ENCODE measurements at regions not wholly inside any gene's neighbourhood (a gene's known extent, or its start where the extent isn't known, plus 50 kb on each side); places are given as distances from the start of the nearest gene placed in this dataset.

- TF ChIP-seq CTCF (IDR thresholded peaks at IDR 0.05; ENCODE audit: extremely low read depth, low read depth, low read length): no peak
- Histone ChIP-seq H2AFZ (ENCODE audit: low read length) (no peak overlapping the region), H3K27me3 (ENCODE audit: insufficient read depth, low read length) (peaks cover 9% of the 10 kb centered on the region), H3K27ac (ENCODE audit: low read depth, low read length) (no peak overlapping the region), H3K9me3 (ENCODE audit: low read depth, low read length) (no peaks in the 10 kb centered on the region), H3K4me1 (ENCODE audit: insufficient read depth, low read length) (peaks cover 4% of the 10 kb centered on the region), H3K4me3 (ENCODE audit: insufficient read depth, low read length) (no peak overlapping the region), H4K20me1 (ENCODE audit: insufficient read depth, low read length) (no peaks in the 10 kb centered on the region), H3K79me2 (ENCODE audit: insufficient read depth, low read length) (no peaks in the 10 kb centered on the region), H3K4me2 (ENCODE audit: insufficient read depth, low read length) (no peak overlapping the region), H3K36me3 (ENCODE audit: insufficient read depth, low read length) (no peaks in the 10 kb centered on the region)
- DNase-seq (ENCODE audit: insufficient read length, low spot score, missing footprints): no peak
Observed at GRCh38 chr13:24071016-24071415, 89.5 kb upstream of the SPATA13 start.

GRCh38 chr13:24071423-24072075 is 89.0 kb upstream of the SPATA13 start:
- Histone ChIP-seq H3K36me3 (ENCODE audit: insufficient read depth, low read length) (no peaks in the 10 kb centered on the region), H3K4me3 (ENCODE audit: insufficient read depth, low read length) (no peak overlapping the region), H3K9me3 (ENCODE audit: low read depth, low read length) (no peaks in the 10 kb centered on the region), H3K4me2 (ENCODE audit: insufficient read depth, low read length) (no peak overlapping the region), H3K4me1 (ENCODE audit: insufficient read depth, low read length) (peaks cover 4% of the 10 kb centered on the region), H3K79me2 (ENCODE audit: insufficient read depth, low read length) (no peaks in the 10 kb centered on the region), H3K27me3 (ENCODE audit: insufficient read depth, low read length) (peaks cover 9% of the 10 kb centered on the region), H4K20me1 (ENCODE audit: insufficient read depth, low read length) (no peaks in the 10 kb centered on the region), H3K27ac (ENCODE audit: low read depth, low read length) (no peak overlapping the region), H2AFZ (ENCODE audit: low read length) (no peak overlapping the region)
- no peak for TF ChIP-seq CTCF (IDR thresholded peaks at IDR 0.05; ENCODE audit: extremely low read depth, low read depth, low read length)
- DNase-seq (ENCODE audit: insufficient read length, low spot score, missing footprints): peak; percentile 85

GRCh38 chr13:24073657-24074056 is 86.9 kb upstream of the SPATA13 start:
- Histone ChIP-seq H3K27ac (ENCODE audit: low read depth, low read length) (no peak overlapping the region), H3K27me3 (ENCODE audit: insufficient read depth, low read length) (peaks cover 5% of the 10 kb centered on the region)

GRCh38 chr13:24074678-24075077 is 85.8 kb upstream of the SPATA13 start:
- no peak overlapping the region for H2AFZ ChIP-seq (ENCODE audit: low read length)
- no peak for TF ChIP-seq CTCF (IDR thresholded peaks at IDR 0.05; ENCODE audit: extremely low read depth, low read depth, low read length)

More at GRCh38 chr13:24073657-24074056, 86.9 kb upstream of the SPATA13 start:
- Histone ChIP-seq H3K4me3 (ENCODE audit: insufficient read depth, low read length) (no peak overlapping the region), H3K9me3 (ENCODE audit: low read depth, low read length) (no peaks in the 10 kb centered on the region), H2AFZ (ENCODE audit: low read length) (no peak overlapping the region), H4K20me1 (ENCODE audit: insufficient read depth, low read length) (no peaks in the 10 kb centered on the region), H3K4me2 (ENCODE audit: insufficient read depth, low read length) (no peak overlapping the region), H3K79me2 (ENCODE audit: insufficient read depth, low read length) (no peaks in the 10 kb centered on the region), H3K4me1 (ENCODE audit: insufficient read depth, low read length) (peaks cover 4% of the 10 kb centered on the region), H3K36me3 (ENCODE audit: insufficient read depth, low read length) (no peaks in the 10 kb centered on the region)
- no peak for TF ChIP-seq CTCF (IDR thresholded peaks at IDR 0.05; ENCODE audit: extremely low read depth, low read depth, low read length)
- DNase-seq (ENCODE audit: insufficient read length, low spot score, missing footprints): no peak

More at GRCh38 chr13:24074678-24075077, 85.8 kb upstream of the SPATA13 start:
- DNase-seq (ENCODE audit: insufficient read length, low spot score, missing footprints): no peak
- H4K20me1 ChIP-seq (ENCODE audit: insufficient read depth, low read length): no peaks in the 10 kb centered on the region
- no peak overlapping the region for H3K4me2 ChIP-seq (ENCODE audit: insufficient read depth, low read length)
- no peak overlapping the region for H3K4me3 ChIP-seq (ENCODE audit: insufficient read depth, low read length)
- no peaks in the 10 kb centered on the region for H3K79me2 ChIP-seq (ENCODE audit: insufficient read depth, low read length)
- peaks cover 1% of the 10 kb centered on the region for H3K27me3 ChIP-seq (ENCODE audit: insufficient read depth, low read length)
- H3K27ac ChIP-seq (ENCODE audit: low read depth, low read length): no peak overlapping the region
- H3K9me3 ChIP-seq (ENCODE audit: low read depth, low read length): no peaks in the 10 kb centered on the region
- H3K4me1 ChIP-seq (ENCODE audit: insufficient read depth, low read length): peaks cover 4% of the 10 kb centered on the region
- no peaks in the 10 kb centered on the region for H3K36me3 ChIP-seq (ENCODE audit: insufficient read depth, low read length)

All from osteoblast (primary cell).